ENCODE measurements at regions not wholly inside any gene's neighbourhood (a gene's known extent, or its start where the extent isn't known, plus 50 kb on each side); places are given as distances from the start of the nearest gene placed in this dataset.

DNA sequence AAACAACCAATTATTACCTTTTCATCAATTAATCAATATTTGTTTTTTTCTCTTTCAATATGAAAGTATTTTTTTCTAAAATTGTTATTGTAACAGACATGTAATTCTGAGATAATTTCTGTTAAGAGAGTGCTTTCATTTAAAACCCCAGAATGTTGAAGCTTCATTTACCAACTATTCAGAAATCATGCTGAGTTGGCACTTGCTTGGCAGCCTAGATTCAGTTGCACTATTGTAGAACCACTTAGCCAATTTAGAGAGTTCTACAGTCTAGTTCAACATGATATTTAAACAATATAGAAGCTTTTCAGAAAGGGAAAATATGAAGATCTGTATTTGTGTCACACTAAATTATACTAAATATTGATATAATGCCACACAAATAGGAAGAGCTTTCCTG, 56.1 kb upstream of the NKAIN2 start:
- no peak for DNase-seq

DNA sequence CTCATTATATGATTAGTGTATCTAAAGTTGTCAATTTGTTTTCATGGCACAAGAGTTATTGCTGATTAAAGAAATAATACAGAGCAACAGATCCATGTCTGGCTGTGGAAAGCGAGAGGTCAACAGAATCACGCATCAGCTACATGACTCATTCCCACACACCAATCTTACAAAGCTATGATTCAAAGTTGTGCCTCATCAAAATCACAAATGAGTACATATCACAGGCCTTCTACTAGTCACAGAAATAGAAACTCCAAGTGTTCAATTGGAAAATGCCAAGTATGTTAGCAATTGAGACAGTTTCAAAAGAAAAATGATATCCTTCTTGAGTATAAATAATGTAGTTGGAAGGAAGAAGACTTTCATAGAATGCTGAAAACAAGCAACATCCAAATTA, 57.8 kb upstream of the NKAIN2 start:
- no peak for DNase-seq

DNA sequence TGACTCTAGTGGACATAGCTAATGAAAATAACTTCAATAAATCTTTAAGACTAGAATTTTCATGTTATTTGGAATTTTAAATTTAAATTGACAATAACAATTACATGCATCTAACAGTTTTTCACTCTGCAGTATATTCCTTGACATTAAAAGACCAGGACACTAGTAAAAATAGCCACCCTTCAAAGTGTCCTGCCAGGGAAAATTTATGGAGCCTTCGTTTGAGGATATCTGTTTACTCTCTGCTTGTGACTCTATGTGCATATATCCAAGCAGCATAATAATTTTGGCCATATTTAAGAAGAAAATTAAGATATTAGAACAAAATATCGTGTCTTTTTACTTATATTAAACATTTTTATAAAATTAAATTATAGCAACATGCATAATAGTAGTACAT, 58.8 kb upstream of the NKAIN2 start:
- DNase-seq, result no peak

DNA sequence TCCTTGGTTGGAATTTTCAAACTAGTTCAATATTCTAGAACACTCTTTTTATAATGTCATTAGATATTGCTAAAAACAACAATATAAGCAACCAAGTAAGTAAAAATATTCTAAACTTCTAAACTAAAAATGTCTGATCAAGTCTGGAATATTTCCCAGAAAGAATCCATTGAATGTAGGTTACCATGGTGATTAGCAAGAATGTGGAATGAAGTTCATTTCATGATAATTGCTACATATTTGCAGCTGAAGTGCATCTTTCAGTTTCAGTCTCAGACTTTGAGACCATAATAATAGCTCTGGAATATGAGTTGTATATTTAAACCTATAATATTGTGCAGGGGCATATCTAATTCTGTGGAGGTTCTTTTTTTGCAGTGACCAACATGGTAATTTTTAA, 61.0 kb upstream of the NKAIN2 start:
- DNase-seq, result no peak

DNA sequence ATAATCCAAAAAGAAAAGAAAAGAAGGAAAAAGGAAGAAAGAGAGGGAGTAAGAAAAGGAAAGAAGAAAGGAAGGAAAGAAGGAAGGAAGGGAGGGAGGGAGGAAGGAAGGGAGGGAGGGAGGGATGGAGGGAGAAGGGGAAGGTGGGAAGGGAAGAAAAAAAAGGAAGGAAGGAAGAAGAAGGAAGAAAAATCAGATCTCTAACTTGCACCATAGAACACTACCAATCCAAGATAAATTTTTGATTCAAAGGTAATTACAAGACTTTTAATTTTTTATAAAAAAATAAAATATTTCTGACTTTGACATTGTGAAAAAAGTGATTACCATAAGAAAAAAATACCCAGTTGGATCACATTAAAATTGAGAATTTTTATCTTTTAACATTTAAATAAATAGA, 70.5 kb upstream of the NKAIN2 start:
- no peak for DNase-seq

DNA sequence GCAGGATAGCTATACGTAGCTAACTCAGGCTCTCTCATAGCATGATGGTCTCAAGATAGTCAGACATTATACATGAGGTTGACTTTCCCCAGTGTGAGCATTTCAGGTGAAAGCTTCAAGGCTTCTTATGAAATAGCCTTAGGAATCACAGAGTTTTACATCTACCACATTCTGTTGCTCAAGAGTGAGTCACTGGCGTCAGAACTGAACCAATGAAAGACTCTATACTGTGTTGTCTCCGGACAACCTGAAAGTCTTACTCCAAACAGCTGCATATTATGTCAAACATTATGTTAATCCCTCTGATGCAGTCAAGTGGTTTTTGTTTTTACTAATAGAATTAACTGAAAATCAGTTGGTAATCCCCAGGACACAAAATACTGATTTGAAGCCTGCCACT, 79.8 kb upstream of the TRDN start:
- no peak for DNase-seq

DNA sequence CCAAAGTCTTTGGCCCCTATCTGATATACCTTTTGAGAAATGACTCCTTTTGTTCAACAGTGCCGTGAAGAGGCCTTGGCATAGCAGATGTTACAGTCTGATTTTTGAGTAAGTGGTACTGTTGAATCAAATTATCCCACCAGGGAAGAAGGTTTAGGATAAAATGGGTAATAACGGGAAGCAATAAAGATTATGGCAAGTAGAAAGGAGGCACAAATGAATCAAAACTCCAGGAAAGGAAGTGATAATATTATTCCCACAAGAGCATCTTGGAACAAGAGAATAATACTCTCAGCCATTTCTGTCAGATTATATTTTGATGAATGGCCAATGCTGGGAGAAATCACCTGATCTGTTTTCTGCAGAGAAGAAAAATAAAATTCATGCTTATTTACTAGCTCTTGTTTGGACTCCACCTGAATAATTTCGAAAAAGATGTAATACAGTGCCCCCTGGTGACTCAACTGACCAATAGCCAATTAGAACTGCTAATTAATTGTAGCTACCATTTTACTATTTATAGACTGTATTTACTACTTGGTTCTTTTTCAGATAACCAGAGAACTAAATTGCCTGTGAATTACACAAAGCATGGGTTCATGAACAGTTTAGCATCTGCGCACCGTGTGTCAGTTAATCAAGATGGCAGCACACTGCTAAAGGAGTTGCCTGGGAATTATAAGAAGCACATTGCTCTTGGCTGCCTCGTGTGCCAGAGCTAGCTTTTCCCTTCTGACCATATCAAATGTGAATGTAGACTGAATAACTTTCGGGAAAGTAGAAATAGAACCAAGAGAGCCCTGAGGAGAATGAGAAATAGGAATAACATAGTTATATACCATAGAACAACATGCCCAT, 78.5 kb upstream of the TRDN start:
- DNase-seq, result no peak

DNA sequence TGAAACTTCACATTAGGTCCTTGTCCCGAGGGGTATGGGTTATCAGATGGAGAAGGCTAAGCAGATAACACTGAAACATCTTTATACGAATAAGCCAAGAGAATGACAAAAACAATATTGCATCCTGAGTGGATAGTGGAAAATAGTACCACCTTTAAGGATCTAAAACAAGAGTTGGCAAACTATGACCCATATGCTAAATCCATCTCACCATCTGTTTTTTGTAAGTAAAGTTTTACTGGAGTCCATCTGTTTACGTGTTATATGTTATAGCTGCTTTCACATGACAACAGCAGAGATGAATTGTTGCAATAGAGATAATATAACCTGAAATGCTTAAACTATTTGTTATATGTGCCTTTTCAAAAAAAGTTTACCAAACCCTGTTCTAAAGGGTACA, 76.1 kb upstream of the TRDN start:
- DNase-seq, result peak; percentile 2

DNA sequence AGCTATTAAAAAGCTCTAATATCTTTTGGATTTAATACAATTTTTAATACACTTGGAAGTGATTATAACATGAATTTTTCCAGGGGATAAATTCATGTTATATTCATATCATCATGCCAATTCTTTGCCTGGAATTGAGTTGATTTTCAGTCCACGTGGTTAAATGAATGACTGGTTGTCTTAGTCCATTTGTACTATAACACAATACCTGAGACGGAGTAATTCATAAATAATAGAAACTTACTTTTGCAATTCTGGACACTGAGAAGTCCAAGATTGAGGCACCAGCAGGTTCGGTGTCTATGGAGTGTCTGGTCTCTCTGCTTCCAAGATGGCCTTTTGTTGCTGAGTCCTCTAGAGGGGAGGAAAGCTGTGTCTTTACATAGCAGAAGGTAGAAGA, 66.2 kb upstream of the TRDN start:
- DNase-seq, result no peak

DNA sequence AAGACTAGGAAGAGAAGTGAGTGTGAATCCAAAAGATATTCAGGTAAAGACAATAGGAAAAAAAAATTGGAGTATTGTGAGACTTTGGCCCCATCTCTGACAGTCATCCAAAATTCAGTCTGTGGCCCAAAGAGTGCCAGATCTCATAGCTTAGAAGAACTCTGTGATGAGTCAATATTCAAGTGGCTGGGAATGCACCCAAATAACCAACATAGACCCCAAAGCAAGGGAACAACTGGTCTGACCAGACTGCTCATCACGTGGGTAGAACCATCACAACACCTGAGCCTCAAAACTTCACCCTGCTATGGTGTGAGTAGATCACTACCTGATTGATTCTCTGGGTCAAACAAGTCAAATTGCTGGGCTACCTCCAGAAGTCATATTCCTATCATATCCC, 51.1 kb upstream of the TRDN start:
- DNase-seq, result no peak

Data from hindlimb muscle (tissue), 1 donor.